ENCODE measurements at regions not wholly inside any gene's neighbourhood (a gene's known extent, or its start where the extent isn't known, plus 50 kb on each side); places are given as distances from the start of the nearest gene placed in this dataset.

DNA sequence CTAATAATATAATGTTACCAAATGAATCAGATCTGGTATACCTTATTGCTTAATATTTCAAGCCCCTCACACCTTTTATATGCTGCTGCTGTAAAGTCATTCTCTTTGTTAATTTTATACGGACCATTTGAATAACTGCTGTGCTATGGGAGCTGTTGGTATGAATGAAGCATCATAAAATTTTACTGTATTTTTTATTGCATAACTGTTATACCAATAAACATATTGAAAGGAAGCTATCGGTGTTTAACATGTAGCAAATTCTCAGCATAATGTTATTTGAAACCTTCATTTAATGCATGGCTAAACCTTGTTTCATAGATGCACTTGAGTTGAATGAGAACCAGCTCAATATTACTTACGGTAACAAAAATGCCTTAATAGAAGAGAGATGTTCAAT lies 1040.3 kb downstream of the SOCS6 start:
- Histone ChIP-seq H3K27ac (ENCODE audit: poor library complexity, severe bottlenecking) (no peak overlapping the region), H3K27me3 (ENCODE audit: insufficient read depth, poor library complexity, severe bottlenecking) (no peaks in the 10 kb centered on the region), H3K4me3 (ENCODE audit: severe bottlenecking) (no peak overlapping the region), H3K4me1 (ENCODE audit: insufficient read depth, poor library complexity, severe bottlenecking) (no peaks in the 10 kb centered on the region), H3K9me3 (ENCODE audit: severe bottlenecking) (no peaks in the 10 kb centered on the region), H3K36me3 (ENCODE audit: low read depth) (no peaks in the 10 kb centered on the region)
- TF ChIP-seq, protein P1, sequence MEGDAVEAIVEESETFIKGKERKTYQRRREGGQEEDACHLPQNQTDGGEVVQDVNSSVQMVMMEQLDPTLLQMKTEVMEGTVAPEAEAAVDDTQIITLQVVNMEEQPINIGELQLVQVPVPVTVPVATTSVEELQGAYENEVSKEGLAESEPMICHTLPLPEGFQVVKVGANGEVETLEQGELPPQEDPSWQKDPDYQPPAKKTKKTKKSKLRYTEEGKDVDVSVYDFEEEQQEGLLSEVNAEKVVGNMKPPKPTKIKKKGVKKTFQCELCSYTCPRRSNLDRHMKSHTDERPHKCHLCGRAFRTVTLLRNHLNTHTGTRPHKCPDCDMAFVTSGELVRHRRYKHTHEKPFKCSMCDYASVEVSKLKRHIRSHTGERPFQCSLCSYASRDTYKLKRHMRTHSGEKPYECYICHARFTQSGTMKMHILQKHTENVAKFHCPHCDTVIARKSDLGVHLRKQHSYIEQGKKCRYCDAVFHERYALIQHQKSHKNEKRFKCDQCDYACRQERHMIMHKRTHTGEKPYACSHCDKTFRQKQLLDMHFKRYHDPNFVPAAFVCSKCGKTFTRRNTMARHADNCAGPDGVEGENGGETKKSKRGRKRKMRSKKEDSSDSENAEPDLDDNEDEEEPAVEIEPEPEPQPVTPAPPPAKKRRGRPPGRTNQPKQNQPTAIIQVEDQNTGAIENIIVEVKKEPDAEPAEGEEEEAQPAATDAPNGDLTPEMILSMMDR (IDR thresholded peaks at IDR 0.05; ENCODE audit: poor library complexity, severe bottlenecking), result no peak
- DNase-seq (ENCODE audit: low spot score) (no peak), ATAC-seq (ENCODE audit: low read depth) (no peak)

- DNase-seq (ENCODE audit: low spot score) (no peak), ATAC-seq (ENCODE audit: low read depth) (no peak)
- no peaks in the 10 kb centered on the region for H3K27me3 ChIP-seq (ENCODE audit: insufficient read depth, poor library complexity, severe bottlenecking)
- no peaks in the 10 kb centered on the region for H3K36me3 ChIP-seq (ENCODE audit: low read depth)
- no peaks in the 10 kb centered on the region for H3K4me1 ChIP-seq (ENCODE audit: insufficient read depth, poor library complexity, severe bottlenecking)
- H3K27ac ChIP-seq (ENCODE audit: poor library complexity, severe bottlenecking), result no peak overlapping the region
- no peaks in the 10 kb centered on the region for H3K9me3 ChIP-seq (ENCODE audit: severe bottlenecking)
- TF ChIP-seq, protein P1 (IDR thresholded peaks at IDR 0.05; ENCODE audit: poor library complexity, severe bottlenecking), result no peak
- H3K4me3 ChIP-seq (ENCODE audit: severe bottlenecking), result no peak overlapping the region
Measured at GRCh38 chr18:71327850-71328249, 1039.0 kb downstream of the SOCS6 start.

- Histone ChIP-seq H3K4me1 (ENCODE audit: insufficient read depth, poor library complexity, severe bottlenecking) (no peaks in the 10 kb centered on the region), H3K9me3 (ENCODE audit: severe bottlenecking) (no peaks in the 10 kb centered on the region), H3K27me3 (ENCODE audit: insufficient read depth, poor library complexity, severe bottlenecking) (no peaks in the 10 kb centered on the region), H3K27ac (ENCODE audit: poor library complexity, severe bottlenecking) (no peak overlapping the region), H3K36me3 (ENCODE audit: low read depth) (no peaks in the 10 kb centered on the region), H3K4me3 (ENCODE audit: severe bottlenecking) (no peak overlapping the region)
- ATAC-seq (ENCODE audit: low read depth) (no peak), DNase-seq (ENCODE audit: low spot score) (no peak)
- TF ChIP-seq, protein P1 (IDR thresholded peaks at IDR 0.05; ENCODE audit: poor library complexity, severe bottlenecking), result no peak
Measured at GRCh38 chr18:71327441-71327840, 1038.6 kb downstream of the SOCS6 start.

GRCh38 chr18:71326826-71327225 lies 1038.0 kb downstream of the SOCS6 start:
- H3K4me3 ChIP-seq (ENCODE audit: severe bottlenecking), result no peak overlapping the region
- DNase-seq (ENCODE audit: low spot score) (no peak), ATAC-seq (ENCODE audit: low read depth) (no peak)
- no peaks in the 10 kb centered on the region for H3K4me1 ChIP-seq (ENCODE audit: insufficient read depth, poor library complexity, severe bottlenecking)
- TF ChIP-seq, protein P1 (IDR thresholded peaks at IDR 0.05; ENCODE audit: poor library complexity, severe bottlenecking), result no peak
- no peaks in the 10 kb centered on the region for H3K9me3 ChIP-seq (ENCODE audit: severe bottlenecking)
- H3K27me3 ChIP-seq (ENCODE audit: insufficient read depth, poor library complexity, severe bottlenecking), result no peaks in the 10 kb centered on the region
- no peaks in the 10 kb centered on the region for H3K36me3 ChIP-seq (ENCODE audit: low read depth)
- no peak overlapping the region for H3K27ac ChIP-seq (ENCODE audit: poor library complexity, severe bottlenecking)

- no peak for DNase-seq (ENCODE audit: low spot score)
- no peak for ATAC-seq (ENCODE audit: low read depth)
- Histone ChIP-seq H3K36me3 (ENCODE audit: low read depth) (no peaks in the 10 kb centered on the region), H3K9me3 (ENCODE audit: severe bottlenecking) (no peaks in the 10 kb centered on the region), H3K27ac (ENCODE audit: poor library complexity, severe bottlenecking) (no peak overlapping the region), H3K27me3 (ENCODE audit: insufficient read depth, poor library complexity, severe bottlenecking) (no peaks in the 10 kb centered on the region), H3K4me1 (ENCODE audit: insufficient read depth, poor library complexity, severe bottlenecking) (no peaks in the 10 kb centered on the region), H3K4me3 (ENCODE audit: severe bottlenecking) (no peak overlapping the region)
- TF ChIP-seq, protein P1 (IDR thresholded peaks at IDR 0.05; ENCODE audit: poor library complexity, severe bottlenecking), result no peak
Measured at GRCh38 chr18:71324356-71324755, 1035.5 kb downstream of the SOCS6 start.
